GM12892 (cell line): ENCODE measurements at regions not wholly inside any gene's neighbourhood (a gene's known extent, or its start where the extent isn't known, plus 50 kb on each side); places are given as distances from the start of the nearest gene placed in this dataset.

Experiments
- POLR2A ChIP-seq: IDR thresholded peaks from 2 replicates; pipeline ENCODE4 v1.6.1; 2011; ENCODE audit warnings: low read depth, low read length, control low read depth
- POLR2AphosphoS5 ChIP-seq: IDR thresholded peaks from 2 replicates; pipeline ENCODE4 v1.6.1; 2011; ENCODE audit warnings: low read depth, low read length, control low read depth

DNA sequence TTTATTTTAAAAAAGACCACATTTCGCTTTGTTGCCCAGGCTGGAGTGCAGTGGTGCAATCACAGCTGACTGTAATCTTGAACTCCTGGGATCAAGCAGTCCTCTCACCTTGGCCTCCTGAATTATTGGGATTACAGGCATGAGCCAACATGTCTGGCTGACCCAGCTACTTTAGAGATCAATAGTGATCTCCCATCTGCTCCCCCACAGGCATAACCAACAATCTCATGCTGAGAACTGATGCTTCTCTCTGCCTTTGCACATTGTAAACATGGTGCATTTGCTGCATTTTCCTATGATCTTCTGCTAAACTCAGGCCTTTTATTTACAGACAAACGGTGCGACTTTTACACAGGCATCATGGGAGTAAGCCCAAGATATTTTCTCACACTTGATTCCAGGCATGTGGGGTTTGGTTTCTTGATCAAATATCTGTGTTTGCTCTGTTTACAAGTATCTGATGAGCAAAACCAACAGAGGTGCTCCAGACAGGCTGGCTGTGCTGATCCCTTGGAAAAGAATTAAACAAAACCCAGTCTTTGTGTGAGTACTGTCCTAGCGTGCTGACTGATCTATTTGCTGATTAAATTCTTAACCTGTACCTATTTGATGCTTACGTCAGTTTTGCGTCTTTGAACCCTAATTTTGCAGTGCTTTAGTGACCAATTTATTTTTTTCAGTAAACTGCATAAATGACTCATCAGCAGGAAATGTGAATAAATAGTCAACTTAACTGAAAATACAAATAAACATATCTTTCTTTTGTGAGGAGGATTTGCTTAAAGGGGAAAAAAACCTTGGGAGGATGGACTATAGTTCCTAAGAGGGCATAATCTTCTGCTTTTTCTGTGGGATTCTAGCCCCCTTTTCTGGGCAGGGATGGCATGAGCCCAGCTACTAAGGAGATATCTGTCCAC, 191.7 kb upstream of the NR3C1 start:
- TF ChIP-seq POLR2AphosphoS5 = 0 out of 2 replicates have a peak, but pooled peaks have one; percentile 24
- TF ChIP-seq POLR2A = no peak
